GM12864 (cell line): ENCODE measurements at regions not wholly inside any gene's neighbourhood (a gene's known extent, or its start where the extent isn't known, plus 50 kb on each side); places are given as distances from the start of the nearest gene placed in this dataset.

ENCODE experiments used
- DNase-seq: peaks from one replicate; pipeline ENCODE4 v3.0.0-alpha.2; 2011; ENCODE audit warnings: low read depth
- H3K4me3 ChIP-seq: 2 replicates; pipeline ENCODE4 v1.5.1; 2011; ENCODE audit warnings: mild to moderate bottlenecking, low read depth, low read length, control low read depth
- TF ChIP-seq, protein P1 (sequence below): IDR thresholded peaks from 2 replicates; pipeline ENCODE4 v1.5.1; 2011; ENCODE audit warnings: low read depth, mild to moderate bottlenecking, moderate library complexity, low read length, control low read depth, inconsistent platforms; ENCODE audit errors: missing control alignments

DNA sequence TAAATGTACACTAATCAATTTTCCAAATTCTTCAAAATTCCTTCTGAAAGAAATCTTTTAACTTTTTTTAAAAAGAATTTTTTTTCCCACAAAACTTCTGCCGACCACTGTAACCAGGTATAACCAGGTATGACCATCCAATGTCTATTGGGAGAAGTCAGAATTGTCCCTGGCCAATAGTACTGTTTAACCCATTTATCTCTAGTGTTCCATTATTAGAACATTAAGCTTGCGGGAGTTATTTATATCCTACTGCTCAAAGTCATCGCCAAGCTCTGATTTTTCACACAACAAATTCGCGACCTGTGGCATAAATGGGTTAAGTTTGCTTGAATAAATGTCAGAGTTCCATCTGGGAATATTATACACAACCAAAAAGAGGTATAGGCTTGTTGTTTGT lies 343.2 kb downstream of the ANXA1 start:
- no peak overlapping the region for H3K4me3 ChIP-seq
- DNase-seq: no peak
- TF ChIP-seq, protein P1, sequence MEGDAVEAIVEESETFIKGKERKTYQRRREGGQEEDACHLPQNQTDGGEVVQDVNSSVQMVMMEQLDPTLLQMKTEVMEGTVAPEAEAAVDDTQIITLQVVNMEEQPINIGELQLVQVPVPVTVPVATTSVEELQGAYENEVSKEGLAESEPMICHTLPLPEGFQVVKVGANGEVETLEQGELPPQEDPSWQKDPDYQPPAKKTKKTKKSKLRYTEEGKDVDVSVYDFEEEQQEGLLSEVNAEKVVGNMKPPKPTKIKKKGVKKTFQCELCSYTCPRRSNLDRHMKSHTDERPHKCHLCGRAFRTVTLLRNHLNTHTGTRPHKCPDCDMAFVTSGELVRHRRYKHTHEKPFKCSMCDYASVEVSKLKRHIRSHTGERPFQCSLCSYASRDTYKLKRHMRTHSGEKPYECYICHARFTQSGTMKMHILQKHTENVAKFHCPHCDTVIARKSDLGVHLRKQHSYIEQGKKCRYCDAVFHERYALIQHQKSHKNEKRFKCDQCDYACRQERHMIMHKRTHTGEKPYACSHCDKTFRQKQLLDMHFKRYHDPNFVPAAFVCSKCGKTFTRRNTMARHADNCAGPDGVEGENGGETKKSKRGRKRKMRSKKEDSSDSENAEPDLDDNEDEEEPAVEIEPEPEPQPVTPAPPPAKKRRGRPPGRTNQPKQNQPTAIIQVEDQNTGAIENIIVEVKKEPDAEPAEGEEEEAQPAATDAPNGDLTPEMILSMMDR: no peak

DNA sequence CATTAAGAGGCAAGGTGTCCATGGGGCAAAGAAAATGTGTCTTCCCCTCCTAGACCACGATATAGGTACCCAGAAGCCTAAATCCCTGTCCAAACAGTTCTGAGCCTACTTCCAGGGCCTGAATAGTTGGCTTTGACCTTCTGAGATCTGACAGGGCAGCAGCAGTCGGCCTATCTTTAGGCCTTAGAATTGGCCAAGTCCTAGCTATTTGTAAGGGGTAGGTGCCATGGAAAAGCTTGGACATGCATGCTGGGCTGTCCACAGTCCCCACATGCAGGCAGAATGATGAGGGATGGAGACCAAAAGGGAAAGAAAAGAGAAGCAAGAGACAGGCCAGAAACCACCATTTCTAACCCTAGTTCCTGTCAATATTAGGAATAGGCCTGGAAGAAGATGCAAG lies 346.1 kb downstream of the ANXA1 start:
- TF ChIP-seq, protein P1: no peak
- no peak overlapping the region for H3K4me3 ChIP-seq

DNA sequence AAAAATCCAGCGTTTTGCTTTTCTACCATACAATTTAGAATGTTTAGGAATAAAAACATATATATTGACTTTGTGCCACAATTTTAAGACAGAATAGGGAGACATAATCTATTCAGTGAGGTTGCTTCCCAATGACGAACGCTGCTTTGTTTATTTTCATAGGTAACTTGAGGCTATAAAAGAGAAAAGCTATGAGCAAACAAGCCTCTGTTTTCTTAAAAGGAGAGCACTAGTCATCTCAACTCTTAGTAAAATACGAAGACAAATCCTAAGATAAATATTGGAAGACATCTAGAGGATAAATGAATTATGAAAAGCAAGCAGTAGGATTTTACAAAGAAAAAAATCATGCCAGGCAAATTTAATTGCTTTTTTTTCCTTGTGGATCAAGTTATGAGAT lies 363.6 kb downstream of the ANXA1 start:
- no peak overlapping the region for H3K4me3 ChIP-seq
- DNase-seq: no peak
- TF ChIP-seq, protein P1: no peak

More for the DNA sequence above, 346.1 kb downstream of the ANXA1 start:
- no peak for DNase-seq

DNA sequence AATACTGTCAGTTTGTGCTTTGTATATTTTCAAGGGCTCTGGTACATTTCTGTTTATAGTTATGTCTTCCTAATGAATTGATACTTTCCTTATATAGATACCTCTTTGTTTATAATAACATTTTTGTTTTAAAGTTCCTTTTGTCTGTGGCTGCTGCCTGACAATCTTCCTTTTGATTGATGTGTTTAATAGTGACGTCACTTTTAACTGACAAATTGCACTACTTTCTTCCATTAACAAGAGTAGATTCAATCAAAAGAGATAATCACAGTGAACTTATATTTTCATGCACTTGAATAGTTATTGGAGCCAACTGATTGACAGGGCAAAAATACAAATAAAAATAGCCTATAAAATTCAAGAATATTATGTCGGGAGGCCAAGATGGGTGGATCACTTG lies 371.7 kb downstream of the ANXA1 start:
- no peak overlapping the region for H3K4me3 ChIP-seq
- TF ChIP-seq, protein P1: no peak
- no peak for DNase-seq

DNA sequence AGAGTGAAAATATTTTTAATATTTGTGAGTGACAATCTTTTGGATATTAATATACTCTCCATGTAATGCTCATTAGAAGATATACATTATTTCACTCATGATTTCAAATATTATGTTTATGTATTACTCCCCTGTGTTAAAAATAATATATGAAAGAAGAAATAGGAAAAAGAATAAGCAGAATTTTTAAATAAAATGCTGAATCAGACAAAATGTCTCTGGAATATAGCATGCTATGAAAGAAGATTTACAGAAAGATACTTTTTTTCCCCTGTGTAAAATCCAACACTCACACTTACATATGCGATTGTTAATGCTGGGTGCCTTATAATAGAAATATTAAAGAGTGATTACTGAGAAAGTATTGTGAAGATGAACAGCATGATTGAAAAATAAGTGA lies 373.7 kb downstream of the ANXA1 start:
- DNase-seq: no peak
- TF ChIP-seq, protein P1: no peak
- no peak overlapping the region for H3K4me3 ChIP-seq

DNA sequence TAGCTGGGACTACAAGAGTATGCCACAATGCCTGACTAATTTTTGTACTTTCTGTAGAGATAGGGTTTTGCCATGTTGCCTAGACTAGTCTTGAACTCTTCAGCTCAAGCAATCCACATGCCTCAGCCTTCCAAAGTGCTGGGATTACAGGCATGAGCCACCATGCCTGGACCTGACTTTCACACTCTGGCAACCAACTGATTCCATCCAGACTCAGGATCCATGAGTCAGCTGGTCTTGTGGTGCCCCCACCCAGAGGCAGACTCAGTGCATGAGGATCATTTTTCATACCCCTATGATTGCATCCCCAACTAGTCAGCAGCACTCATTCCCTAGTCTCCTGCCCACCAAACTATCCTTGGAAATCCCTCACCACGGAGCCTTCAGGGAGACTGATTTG lies 375.9 kb downstream of the ANXA1 start:
- TF ChIP-seq, protein P1: no peak
- no peak for DNase-seq
- H3K4me3 ChIP-seq: no peak overlapping the region

DNA sequence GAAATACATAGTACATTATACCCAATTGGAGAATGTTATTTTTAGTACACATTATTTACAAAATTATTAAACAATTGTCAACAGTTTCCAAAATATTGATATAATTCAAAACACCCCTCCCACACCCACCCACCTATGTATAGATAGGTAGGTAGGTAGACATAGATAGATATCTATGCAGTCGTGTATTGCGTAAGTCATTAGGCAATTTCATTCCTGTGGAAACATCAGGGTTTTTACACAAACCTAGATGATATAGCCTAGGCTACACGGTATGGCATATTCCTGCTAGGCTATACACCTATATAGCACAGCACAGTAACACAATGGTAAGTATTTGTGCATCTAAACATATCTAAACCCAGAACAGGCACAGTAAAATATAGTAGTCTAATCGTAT lies 377.3 kb downstream of the ANXA1 start:
- H3K4me3 ChIP-seq: no peak overlapping the region
- DNase-seq: no peak
- TF ChIP-seq, protein P1: no peak
